ENCODE measurements at regions not wholly inside any gene's neighbourhood (a gene's known extent, or its start where the extent isn't known, plus 50 kb on each side); places are given as distances from the start of the nearest gene placed in this dataset.

- H3K27me3 ChIP-seq (ENCODE audit: control insufficient read depth in 2 of 2, insufficient read depth in 2 of 2, low read length in 2 of 2), result no peaks in the 10 kb centered on the region
- no peaks in the 10 kb centered on the region for H3K9me3 ChIP-seq (replicated peaks; ENCODE audit: control insufficient read depth, insufficient read depth, low read length)
- TF ChIP-seq POLR2AphosphoS5 (IDR thresholded peaks at IDR 0.05; ENCODE audit: insufficient read depth, low read depth, low read length), result no peak
- no peak for TF ChIP-seq CTCF (IDR thresholded peaks at IDR 0.05; ENCODE audit: extremely low read depth in 1 of 2, insufficient read depth in 1 of 2, low read depth in 1 of 2, low read length in 2 of 2)
- no peak for TF ChIP-seq MAX (IDR thresholded peaks at IDR 0.05; ENCODE audit: insufficient read depth, insufficient read length)
- TF ChIP-seq POLR2A (IDR thresholded peaks at IDR 0.05; ENCODE audit: low read depth, low read length), result no peak
- TF ChIP-seq MYC (IDR thresholded peaks at IDR 0.05; ENCODE audit: low read depth, low read length), result no peak
- TF ChIP-seq JUN (IDR thresholded peaks at IDR 0.05; ENCODE audit: borderline replicate concordance, insufficient read depth, insufficient read length, low read depth), result no peak
- TF ChIP-seq EZH2 (IDR thresholded peaks at IDR 0.05; ENCODE audit: borderline replicate concordance, low read depth, low read length, severe bottlenecking), result no peak
- TF ChIP-seq FOS (IDR thresholded peaks at IDR 0.05; ENCODE audit: borderline replicate concordance, insufficient read depth, low read length), result no peak
- no peak for TF ChIP-seq GATA2 (IDR thresholded peaks at IDR 0.05; ENCODE audit: insufficient read depth, insufficient read length, low read depth, low read length)
- no TSS peak for BruUV-seq (replicated peaks)
- H3K4me2 ChIP-seq (ENCODE audit: insufficient read depth, low read length), result no peak overlapping the region
- H3K4me3 ChIP-seq (replicated peaks in 1 of 3; ENCODE audit: insufficient read depth in 1 of 3, low read depth in 1 of 3, low read length in 3 of 3), result no peak overlapping the region
- CTCF ChIA-PET, result no interaction called here
- DNase-seq (ENCODE audit: low read depth, low spot score) (no peak), FAIRE-seq (no peak)
- intact Hi-C loops (cut with micrococcal nuclease) (no loop called here), dilution Hi-C loops (cut with MboI; ENCODE audit: extremely low pct_ligation_motif_present, low sequenced_read_pairs) (no loop called here)
- H3K36me3 ChIP-seq (ENCODE audit: control insufficient read depth in 2 of 2, extremely low read depth in 1 of 2, insufficient read depth in 2 of 2, low read length in 2 of 2), result no peaks in the 10 kb centered on the region
- no peaks in the 10 kb centered on the region for H3K4me1 ChIP-seq (ENCODE audit: control insufficient read depth, extremely low read depth, insufficient read depth, low read length)
- H3K9ac ChIP-seq (replicated peaks; ENCODE audit: extremely low read depth, insufficient read depth, low read length), result no peak overlapping the region
- POLR2A ChIA-PET, result no interaction called here
- H3K9me1 ChIP-seq (replicated peaks; ENCODE audit: control insufficient read depth, extremely low read depth, insufficient read depth, low read length), result no peaks in the 10 kb centered on the region
- no peaks in the 10 kb centered on the region for H3K79me2 ChIP-seq (ENCODE audit: control insufficient read depth, insufficient read depth, low read length)
- H4K20me1 ChIP-seq (replicated peaks; ENCODE audit: control insufficient read depth, extremely low read depth, insufficient read depth, low read length), result no peaks in the 10 kb centered on the region
- H3K27ac ChIP-seq (ENCODE audit: insufficient read depth, low read depth, low read length), result no peak overlapping the region
- H2AFZ ChIP-seq (ENCODE audit: low read depth, low read length), result no peak overlapping the region
These were observed 445.6 kb downstream of the NFIB start for GRCh38 chr9:13868336-13868735.

Data from endothelial cell of umbilical vein (primary cell).